Neural progenitor cell (in vitro differentiated cells): ENCODE measurements at regions not wholly inside any gene's neighbourhood (a gene's known extent, or its start where the extent isn't known, plus 50 kb on each side); places are given as distances from the start of the nearest gene placed in this dataset.

Experiments used
- EZH2 ChIP-seq: fragments of 200-600 bp; sonication (generic); IDR thresholded peaks from 2 replicates; pipeline ENCODE4 v1.6.1; 2017; ENCODE audit warnings: antibody characterized with exemption, mild to moderate bottlenecking, moderate library complexity
- EZH2phosphoT487 ChIP-seq: fragments of 200-600 bp; sonication (generic); IDR thresholded peaks from 2 replicates; pipeline ENCODE4 v1.6.1; 2017; ENCODE audit warnings: antibody characterized with exemption
- TF ChIP-seq, protein P1 (sequence below): fragments of 200-600 bp; sonication (generic); IDR thresholded peaks from 2 replicates; pipeline ENCODE4 v1.5.1; 2017; ENCODE audit warnings: antibody characterized with exemption, mild to moderate bottlenecking

DNA sequence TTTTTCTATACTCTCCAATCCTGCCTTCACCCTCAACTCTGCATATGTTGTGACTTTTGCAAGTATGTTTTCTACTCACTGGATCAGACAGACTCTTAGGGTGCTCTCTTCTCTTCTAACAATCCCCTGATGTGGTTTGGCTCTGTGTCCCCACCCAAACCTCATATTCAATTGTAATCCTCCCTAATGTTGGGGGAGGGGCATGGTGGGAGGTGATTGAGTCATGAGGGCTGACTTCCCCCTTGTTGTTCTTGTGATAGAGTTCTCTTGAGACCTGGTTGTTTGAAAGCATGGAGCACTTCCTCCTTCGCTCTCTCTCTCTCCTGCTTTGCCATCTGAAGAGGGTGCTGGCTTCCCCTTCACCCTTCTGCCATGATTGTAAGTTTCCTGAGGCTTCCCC lies 148.9 kb upstream of the IGSF21 start:
- TF ChIP-seq EZH2phosphoT487 (no peak), EZH2 (no peak)
- TF ChIP-seq, protein P1, sequence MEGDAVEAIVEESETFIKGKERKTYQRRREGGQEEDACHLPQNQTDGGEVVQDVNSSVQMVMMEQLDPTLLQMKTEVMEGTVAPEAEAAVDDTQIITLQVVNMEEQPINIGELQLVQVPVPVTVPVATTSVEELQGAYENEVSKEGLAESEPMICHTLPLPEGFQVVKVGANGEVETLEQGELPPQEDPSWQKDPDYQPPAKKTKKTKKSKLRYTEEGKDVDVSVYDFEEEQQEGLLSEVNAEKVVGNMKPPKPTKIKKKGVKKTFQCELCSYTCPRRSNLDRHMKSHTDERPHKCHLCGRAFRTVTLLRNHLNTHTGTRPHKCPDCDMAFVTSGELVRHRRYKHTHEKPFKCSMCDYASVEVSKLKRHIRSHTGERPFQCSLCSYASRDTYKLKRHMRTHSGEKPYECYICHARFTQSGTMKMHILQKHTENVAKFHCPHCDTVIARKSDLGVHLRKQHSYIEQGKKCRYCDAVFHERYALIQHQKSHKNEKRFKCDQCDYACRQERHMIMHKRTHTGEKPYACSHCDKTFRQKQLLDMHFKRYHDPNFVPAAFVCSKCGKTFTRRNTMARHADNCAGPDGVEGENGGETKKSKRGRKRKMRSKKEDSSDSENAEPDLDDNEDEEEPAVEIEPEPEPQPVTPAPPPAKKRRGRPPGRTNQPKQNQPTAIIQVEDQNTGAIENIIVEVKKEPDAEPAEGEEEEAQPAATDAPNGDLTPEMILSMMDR = no peak
